ENCODE measurements at regions not wholly inside any gene's neighbourhood (a gene's known extent, or its start where the extent isn't known, plus 50 kb on each side); places are given as distances from the start of the nearest gene placed in this dataset.
A peak's percentile ranks its signal among the peaks of the same experiment; 100 is the strongest.
"Not testable (repeated sequence)": the region's sequence is repeated elsewhere in the genome, so short reads cannot be mapped to it uniquely, and the experiment has no call there.

DNA sequence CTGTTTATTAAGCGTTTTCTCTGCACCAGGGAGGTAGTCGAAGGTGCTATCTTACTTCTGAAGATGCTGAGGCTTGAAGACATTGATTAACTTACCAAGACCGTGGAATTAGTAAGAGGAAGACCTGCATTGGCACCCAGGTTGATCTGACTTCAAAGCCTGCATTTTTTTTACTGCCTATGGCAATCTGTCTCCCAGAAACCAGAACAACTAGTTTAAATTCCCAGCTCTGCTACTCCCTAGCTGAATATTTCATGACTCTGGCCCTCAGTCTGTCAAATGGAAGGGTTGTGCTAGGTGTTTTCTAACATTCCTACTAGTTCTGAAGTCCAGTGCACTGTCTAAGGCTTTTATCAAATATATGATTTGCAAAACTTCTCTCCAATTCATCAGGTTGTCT is 52.0 kb upstream of the GRAMD1B start:
- no peak for DNase-seq

DNA sequence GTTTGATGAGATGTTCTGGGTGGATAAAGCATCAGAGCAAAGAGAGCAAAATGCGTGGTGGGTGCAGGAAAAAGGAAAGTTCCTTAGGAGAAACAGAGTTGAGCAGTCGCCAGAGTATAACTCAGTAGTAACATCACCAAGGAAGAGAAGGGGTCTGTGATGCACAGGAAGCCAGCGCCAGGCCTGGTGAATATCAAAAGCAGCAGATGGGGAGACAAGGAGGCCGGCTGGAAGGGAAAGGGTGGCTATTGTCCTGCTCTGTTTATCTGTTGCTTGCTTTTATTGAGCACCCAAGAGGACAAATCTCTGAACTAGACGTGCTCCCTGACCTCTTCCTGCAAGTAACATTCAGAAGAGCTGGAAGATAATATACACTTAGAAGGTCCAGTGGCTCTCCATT is 52.7 kb upstream of the GRAMD1B start:
- DNase-seq, result no peak

DNA sequence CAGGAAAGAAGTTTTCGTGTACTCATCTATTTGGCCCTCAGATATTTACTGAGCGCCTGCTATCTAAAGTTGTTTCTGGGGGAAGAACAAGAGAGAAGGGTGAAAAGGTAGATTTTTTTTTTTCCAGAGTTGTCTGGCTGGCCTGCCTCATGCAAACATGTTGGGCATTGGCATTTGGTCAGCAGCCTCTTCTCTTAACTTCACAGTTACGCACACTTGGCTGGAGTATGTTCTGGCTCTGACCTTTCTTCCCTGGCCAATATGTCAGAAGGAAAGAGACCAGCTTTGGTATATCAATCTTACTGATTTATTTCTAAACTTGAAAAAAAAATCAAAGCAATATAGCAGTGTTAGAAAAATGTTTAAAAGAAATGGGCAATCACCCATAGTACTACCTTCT is 54.2 kb upstream of the GRAMD1B start:
- no peak for DNase-seq

DNA sequence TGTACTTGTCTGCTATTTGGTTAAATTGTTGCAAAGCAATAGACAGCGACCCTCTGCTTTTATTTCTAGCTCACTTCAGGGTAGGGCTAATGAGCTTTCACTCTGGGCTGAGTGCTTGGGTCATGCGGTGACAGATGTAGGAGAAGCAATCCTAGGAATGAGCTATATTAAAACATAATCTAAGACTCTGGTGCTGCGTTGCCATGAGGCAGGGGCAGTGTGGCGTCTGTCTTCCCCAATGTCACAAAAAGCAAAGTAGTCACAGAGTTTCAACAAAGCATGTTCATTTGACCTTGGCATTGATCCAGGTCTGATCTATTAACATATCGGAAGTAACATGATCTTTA is 55.5 kb upstream of the GRAMD1B start:
- no peak for DNase-seq

DNA sequence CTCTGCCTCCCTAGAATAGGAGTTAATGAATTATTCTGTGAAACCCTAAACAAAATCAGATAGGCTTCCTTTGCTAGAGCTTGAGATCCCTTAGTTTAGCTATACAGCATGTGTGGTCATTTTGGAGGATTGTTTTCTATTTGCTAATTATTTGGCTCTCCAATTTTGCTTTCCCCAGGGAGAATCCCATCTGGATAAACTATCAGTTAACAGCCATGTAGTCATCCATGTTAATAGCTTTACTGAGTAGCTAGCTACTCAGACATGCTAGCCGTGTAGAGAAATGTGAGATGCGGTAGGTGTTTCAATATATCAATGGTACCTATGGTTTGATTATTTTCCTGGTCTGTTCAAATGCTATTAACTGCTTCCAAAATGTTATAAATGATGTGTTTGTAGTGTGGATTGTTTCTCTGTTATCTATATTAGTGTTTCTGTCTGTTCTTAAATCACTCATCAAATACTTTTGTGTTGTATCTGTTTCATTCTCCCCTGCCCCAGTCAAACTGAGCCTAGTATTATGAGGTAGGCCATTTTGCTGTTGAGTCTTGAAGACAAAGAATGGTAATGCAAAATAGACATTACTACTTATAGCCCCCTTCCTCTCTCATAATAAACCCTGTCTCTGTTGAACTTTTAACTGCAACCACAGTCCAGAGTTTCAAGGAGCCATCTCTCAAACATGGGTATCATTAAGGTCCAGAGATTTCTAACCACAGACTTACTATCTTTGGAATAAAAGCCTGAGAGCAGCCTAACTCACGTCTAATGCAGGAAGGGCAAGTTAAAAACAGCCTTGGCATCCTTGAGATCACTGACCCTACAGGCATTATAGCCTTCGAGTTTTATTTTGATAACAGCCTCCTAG is 56.1 kb upstream of the GRAMD1B start:
- DNase-seq, result no peak

DNA sequence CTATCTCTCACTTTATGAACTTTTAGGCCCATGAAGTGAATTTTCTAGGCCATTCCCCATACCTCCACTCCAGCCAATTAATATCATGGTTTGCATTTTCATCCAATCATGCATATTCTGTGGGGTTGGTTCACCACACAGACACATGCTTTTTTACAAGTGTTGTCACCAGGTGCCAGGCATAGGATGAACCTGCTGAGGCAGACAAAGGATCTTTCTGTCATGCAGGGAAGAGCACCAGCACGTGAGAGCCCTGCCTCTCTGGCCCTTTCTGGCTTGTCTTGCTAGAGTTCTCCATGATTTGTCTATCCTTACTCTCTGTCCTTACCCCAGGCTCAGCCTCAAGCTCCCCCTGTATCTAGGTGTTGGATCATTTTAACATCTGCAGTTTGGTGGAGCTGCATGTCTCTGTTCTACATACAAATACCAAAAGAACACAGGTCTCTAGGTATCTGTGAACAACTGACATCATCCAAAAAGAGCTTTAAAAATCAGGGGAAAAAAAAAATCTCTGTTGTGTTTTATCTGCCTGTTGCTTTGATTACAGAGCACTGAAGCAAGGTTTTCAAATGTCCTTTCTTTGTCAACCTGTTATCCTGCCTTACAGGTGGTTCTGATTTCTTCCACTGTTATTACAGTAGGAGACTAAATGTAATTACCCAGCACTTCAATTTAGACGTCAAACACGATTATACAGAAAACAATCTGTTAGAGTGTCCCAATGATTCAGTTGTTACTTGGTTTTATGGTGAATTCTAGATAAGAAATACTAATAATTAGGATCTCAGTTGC is 58.4 kb upstream of the GRAMD1B start:
- no peak for DNase-seq

DNA sequence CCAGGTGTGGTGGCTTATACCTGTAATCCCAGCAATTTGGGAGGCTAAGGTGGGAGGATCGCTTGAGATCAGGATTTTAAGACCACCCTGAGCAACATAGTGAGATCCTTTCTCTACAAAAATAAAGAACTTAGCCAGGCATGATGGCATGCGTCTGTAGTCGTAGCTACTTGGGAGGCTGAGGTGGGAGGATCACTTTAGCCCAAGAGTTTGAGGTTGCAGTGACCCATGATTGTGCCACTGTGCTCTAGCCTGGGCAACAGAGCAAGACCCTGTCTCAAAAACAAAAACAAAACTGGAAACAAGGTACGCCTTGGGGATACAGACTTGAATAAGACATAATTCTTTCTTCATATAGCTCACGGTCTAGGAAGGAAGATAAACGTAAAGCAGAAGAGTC is 63.1 kb upstream of the GRAMD1B start:
- DNase-seq, result no peak

DNA sequence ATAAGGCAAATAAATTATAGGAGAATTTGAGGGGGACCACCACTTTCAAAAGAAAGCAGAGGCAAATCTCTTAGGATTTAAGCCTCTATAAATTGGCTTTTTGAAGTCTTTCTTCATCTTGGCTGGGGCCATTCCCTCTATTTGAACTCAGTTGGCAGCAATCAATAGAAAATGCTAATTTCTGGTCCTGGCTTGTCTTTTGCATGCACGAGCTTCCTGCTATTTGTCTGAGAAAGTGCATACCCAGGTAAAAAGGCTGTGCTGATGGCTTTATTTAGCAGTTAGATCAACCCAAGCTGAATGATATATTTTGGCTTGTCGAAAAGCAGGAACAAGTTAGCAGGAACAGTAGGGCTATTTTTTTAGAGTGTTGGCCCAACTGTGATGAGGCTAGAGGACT is 64.1 kb upstream of the GRAMD1B start:
- DNase-seq, result no peak

DNA sequence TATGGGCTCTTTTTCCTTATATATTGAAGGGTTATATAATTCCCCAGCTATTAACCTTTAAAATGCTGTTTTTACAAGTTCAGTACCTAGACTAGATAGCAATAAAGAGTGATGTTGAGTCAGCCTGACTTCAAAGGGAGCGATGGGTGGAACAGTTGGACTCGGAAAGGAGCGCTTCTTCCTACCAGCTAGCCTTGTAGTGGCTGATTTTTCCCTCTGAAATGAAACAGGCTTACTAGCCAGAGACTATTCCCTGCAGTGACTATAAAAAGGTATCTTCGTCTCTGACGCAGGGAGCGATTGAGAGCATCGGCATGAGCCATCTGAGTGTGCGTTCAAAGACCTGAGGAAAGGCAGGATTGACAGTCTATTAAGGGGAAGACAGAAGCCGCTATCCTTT is 66.0 kb upstream of the GRAMD1B start:
- DNase-seq, result no peak

DNA sequence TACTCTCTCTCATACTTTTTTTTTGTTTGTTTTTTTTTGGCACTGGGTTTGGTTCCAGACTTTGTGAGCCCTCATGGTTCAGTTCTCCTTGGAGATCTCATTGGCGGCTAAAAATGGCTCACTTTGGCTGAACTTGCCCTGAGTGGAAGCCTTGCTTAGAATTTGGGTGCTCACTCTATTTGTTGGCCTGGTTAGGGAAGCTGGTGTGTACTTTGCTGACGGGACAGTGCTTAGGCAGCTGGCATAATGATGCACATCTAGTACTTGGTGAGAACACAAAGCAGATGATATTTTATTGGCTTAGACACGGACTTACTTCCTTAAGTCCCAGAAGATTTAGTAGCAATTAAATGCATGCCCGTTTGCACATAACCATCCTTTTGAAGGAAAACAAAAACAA is 66.5 kb upstream of the GRAMD1B start:
- DNase-seq, result no peak

DNA sequence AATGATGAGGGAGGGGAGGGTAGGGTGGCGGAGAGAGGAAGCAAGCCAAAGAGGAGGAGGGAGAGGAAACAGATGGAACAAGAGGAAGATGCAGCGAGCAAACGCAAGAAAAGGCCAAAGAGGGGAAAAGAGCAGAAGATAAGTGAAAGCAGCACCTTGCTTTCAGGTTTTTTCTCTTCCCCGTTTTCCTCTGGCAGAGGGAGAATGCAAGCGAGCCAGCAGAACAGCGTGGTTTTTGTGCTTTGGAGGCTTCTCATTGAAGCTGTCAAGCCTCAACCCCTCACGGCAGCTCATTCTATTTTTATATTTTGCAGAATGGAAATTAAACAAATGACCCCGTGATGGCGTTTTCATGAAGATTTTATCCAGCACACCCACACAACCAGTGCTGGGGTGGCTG is 67.1 kb upstream of the GRAMD1B start:
- no peak for DNase-seq

DNA sequence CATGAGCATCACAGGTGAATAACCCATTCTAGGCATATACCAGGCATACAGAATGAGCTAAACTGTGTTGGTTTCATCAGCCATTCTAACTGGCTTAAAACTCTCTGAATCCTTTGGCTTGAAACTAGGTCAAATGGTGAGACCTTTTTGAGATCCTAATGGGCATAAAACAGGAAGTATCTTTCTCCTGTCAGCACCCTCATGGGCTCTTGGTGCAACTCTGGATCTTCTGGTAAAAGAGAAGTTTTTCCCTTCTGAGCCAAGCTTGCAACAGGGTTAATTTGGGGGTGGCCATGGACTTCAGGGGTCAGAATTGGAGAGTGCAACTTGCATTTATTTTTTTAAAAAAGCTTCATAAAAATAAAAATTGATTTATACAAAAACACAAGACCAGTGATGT is 67.9 kb upstream of the GRAMD1B start:
- no peak for DNase-seq

DNA sequence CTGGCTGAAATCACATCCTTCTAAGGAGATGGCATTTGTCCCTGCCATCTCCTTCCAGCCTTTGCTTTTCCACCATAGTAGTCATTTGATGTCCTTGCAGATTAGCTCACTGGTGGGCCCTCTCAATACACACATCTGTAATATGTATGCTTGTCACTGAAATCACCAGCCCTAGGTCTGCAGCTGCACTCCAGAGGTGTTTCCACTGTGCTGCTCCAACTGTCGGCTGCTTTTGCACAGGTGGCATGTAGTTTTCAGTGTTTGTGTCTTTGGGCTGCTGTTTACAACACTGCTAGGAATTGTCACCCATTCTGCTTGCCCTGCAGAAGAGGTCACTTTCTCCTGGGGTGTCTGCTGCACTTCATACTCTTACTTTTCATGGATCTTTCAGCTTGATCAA is 69.0 kb upstream of the GRAMD1B start:
- no peak for DNase-seq

DNA sequence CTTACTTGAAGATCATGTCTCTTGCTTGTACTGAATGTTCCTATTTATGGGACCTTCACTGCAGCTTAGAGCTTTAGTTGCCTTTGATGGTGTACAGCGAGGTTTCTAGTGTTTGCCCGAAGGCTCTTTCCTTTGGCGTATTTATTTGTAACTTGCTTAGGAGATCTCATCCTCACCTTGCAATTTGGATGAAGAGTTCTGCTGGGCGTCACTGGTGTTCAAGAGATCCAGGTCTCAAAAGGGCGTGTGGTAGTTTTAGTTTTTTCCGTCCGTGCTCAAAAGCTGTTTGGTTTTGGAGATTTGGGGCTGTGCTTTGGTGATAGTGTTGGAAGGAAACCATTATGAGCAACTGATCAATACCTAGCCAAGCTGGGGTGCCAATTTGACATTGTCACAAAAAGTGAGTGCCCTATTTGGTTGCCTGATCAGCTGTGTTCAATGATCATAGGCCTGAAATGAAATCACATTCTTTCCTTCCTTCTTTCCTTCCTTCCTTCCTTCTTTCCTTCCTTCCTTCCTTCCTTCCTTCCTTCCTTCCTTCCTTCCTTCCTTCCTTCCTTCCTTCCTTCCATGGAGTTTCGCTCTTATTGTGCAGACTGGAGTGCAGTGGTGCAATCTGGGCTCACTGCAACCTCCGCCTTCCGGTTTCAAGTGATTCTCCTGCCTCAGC is 69.7 kb upstream of the GRAMD1B start:
- DNase-seq, result no peak

DNA sequence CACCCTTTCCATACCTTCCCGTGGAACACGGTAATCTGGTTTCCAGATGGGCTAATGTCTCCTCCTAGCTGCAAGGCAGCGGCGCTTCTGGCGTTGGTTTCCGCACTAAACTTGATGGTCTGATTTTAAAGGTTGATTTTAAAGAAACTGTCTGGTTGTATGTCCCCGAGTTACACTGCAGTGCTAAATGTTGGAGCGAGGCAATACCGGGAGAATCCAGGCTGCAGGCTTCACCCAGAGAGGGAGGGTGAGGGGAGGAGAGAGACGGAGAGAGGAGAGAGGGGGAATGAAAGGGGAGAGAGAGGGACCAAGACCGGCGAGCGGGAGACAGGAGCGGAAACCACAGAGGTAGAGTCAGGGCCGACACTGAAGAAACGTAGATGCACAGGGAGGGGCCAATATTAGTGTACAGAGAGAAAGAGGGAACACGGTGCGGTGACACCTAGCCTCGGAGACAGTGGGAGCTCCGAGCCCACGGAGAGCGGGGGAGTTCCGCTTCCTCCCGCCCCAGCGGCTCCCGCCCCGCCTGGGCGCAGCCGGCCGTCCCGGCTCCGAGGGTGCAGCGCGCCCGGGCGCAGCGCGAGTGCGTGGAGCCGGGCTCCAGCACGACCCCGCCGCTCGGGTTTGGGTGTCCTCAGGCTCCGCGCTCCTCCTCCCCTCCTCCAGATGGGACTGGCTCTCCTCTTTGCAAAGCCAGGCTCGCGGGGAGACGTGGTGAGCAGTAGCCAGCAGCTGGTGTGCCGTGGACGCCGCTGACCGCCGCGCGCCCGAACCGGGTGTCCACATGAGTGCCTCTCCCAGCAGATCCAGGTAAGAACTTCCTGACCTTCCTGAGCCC is 71.9 kb upstream of the GRAMD1B start:
- peak; percentile 15 for DNase-seq

DNA sequence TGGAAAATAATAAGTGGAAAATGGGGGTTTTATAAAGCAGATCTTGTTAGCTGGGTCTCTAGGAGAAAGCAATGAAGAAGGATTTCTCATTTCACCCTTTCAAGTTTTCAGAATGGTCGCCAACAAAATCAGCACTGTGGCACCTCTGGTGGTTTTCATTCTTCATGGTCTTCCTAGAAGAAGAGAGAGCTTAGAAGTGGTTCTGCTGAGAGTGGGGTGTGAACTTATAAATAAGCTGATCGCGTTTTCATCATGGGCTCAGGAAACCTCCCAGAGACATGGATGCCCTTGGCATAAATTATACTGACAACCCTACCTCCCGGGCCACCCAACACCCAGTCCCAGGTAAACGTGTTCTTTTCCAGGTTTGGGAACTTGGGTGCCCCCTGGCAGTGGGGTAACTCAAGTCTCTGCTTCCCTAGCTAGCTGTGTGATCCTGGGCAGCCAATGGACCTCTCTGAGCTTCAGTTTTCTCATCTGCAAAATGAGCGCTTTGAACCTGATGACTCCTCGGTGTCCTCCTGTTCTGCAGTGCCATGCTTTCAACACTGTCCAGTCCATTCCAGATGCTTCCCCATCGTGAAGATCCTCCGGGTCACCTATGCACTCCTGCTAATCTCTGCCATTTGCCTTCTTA is 72.6 kb upstream of the GRAMD1B start:
- DNase-seq, result no peak

DNA sequence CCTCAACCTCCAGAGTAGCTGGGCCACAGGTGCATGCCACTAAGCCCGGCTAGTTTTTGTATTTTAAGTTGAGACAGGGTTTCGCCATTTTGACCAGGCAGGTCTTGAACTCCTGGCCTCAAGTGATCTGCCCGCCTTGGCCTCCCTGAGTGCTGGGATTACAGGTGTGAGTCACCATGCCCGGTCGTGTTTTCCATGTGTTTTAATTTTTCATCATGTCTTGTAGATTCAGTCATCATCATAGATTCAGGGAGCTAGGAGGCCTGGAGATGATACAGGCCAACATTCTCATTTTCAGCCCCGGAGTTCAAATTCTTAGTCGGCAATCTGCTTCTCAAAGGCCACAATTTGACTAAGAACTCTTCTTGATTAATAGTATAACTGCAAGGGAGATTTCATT is 73.5 kb upstream of the GRAMD1B start:
- DNase-seq, result no peak

DNA sequence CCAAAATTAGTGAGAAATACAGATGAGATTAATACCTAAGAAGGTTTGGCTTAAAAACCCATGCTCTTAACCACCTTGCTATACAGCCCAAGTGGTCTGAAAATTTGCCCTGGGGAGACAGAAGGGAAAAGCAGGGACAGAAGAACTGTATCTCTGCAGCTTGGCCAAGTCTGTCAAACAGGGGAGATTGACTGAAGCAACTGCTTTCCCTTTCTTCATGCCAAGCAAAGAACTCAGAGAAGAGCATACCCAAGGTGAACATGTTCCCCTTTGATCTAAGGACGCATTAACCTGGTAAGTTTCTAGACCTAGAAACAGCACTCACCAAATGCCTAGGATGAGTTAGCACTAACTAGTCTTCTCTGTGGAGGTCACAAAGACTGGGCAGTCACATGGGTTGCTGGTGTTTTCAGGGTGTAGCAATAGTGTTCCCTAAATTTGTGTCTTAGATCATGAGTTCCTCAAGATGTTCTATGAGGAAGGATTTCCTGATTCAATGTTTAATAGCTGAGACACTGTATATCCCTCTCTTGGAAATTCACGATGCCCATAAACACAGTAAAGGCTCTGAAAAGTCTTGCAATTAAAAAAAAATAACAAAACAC is 75.6 kb upstream of the GRAMD1B start:
- no peak for DNase-seq

DNA sequence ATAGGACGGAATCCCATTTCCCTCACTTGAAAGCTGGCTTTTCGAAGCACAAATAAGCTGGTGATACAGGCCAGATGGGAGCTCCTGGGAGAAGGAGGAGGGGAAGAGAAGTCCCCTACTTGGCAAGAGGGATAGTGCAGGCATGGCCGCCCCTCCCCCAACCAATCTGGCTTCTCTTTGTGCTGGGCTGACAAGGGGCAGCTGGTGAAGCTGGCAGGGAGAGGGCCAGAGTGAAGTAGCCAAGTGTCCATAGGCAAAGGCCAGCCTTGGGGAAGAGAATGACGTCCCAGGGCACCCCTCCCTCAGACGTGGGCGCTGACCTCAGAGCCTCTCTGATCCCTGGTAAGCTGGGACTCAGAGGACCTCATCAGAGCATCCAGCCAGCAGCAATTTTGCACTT is 78.7 kb upstream of the GRAMD1B start:
- no peak for DNase-seq

DNA sequence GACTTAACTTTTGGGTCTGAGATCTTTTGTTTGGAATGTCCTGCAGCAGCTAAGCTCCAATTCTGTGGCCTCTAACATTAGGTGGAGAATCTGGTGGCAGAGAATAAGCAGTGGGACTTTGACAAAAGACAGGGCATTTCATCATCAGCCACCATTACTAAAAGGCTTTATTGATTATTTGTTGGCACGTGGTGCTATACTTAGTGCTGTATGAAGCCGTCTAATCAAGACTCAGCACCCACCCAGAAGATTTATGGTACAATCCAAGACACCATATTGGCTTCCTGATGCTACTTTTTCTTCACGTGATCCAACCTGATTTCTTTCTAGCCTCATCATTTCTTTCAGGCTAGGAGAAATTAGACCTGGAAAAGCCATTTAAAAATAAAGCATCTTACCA is 80.7 kb upstream of the GRAMD1B start:
- no peak for DNase-seq

DNA sequence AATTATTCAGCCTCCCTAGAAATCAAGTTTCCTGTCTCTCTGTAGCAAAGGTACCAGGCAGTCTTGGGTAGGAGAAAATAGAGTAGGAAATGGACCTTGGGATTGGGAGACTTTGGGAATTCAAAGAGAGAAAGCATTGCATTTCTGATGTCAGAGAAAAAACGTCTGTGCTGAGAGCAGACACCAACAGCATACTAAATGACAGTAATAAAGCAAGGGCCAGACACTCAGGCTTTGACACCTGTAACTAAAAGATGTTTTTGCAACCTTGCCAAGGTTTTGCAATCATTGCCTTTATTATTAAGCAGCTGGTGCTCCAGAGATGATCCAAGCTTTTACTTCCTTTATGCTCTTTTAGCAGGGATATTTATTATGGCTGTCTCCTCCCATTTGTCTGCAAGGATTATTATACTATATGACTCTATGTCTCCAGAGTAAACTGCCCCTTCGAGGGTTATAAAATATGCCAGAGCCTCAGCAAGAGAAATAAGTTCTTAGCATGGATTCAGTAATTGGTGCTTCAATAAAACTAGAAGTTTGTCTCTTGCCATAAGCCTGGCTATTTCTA is 85.2 kb upstream of the GRAMD1B start:
- no peak for DNase-seq

DNA sequence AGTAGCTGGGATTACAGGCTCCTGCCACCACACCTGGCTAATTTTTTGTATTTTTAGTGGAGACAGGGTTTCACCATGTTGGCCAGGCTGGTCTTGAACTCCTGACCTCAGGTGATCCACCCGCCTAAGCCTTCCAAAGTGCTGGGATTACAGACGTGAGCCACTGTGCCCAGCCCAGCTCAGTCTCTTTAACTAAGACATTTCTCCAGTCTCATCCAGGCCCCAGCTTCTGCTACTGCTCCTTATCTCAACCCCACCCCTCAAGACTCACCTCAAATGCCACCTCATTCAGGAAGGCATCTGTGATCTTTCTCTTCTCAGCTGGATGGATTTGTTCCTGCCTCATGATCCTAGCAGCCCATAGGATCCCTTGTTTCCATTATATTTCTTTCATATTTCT is 85.9 kb upstream of the GRAMD1B start:
- not testable (repeated sequence) for DNase-seq
